ENCODE measurements at regions not wholly inside any gene's neighbourhood (a gene's known extent, or its start where the extent isn't known, plus 50 kb on each side); places are given as distances from the start of the nearest gene placed in this dataset.

DNA sequence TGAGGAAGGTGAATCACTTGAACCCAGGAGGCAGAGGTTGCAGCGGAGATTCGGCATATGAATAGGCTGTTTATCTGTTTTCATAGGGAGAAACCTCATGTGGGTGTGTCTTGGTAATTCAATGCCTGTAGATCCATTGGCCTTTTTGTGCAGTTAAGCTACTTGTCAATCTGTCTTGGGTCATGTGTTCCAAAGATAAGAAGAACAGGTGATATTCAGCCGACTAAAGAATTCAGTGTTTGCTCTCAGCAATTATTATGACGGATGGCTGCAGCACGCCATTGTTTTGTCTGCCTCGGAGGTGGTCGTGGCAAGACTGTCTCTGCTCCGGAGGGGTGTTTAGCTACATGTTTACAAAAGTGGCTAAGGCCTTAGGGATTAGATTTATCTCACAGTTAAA, 573.0 kb upstream of the PCDH9 start:
- no peak for DNase-seq (ENCODE audit: low read depth, low spot score)
- H3K9ac ChIP-seq (ENCODE audit: insufficient read length, low read depth), result no peak overlapping the region
- no peak overlapping the region for H3K4me3 ChIP-seq (ENCODE audit: insufficient read length, low read depth)
- no peaks in the 10 kb centered on the region for H3K4me1 ChIP-seq (ENCODE audit: insufficient read depth, insufficient read length)
- no peaks in the 10 kb centered on the region for H3K9me3 ChIP-seq (ENCODE audit: insufficient read depth, low read length)
- H3K36me3 ChIP-seq (ENCODE audit: insufficient read depth, insufficient read length, low read length), result no peaks in the 10 kb centered on the region
- TF ChIP-seq YY1 (IDR thresholded peaks at IDR 0.05; ENCODE audit: insufficient read depth, insufficient read length) (no peak), ZNF274 (IDR thresholded peaks at IDR 0.05; ENCODE audit: low read depth, low read length) (no peak), SUZ12 (IDR thresholded peaks at IDR 0.05; ENCODE audit: extremely low read depth, insufficient read depth, insufficient read length) (no peak)
- no peaks in the 10 kb centered on the region for H3K27me3 ChIP-seq (ENCODE audit: insufficient read depth, insufficient read length)

DNA sequence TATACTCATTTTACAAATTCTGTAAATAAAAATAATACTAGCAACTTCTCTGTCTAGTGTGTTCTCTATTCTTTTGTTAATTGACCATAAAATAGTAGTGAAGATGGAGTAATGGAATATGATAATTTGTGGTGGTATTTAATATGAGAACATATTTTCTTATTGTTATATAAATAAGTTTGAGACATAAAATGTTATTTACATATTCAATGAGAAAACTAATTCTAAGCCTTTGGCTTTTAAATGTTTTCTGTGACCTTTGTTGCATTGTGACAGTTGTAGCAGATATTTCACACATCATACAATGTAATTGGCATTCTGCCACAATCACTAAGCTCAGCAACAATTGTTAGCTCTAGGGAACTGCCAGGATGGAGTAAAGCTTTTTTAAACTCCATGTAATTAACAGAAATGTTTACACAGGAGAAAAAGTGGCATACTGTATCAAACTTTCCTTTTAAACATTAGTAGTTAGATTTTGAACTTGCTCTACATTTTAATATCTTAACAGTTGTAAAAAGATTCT, 562.1 kb upstream of the PCDH9 start:
- no peak for TF ChIP-seq ZNF274 (IDR thresholded peaks at IDR 0.05; ENCODE audit: low read depth, low read length)
- TF ChIP-seq SUZ12 (IDR thresholded peaks at IDR 0.05; ENCODE audit: extremely low read depth, insufficient read depth, insufficient read length), result no peak
- TF ChIP-seq YY1 (IDR thresholded peaks at IDR 0.05; ENCODE audit: insufficient read depth, insufficient read length), result no peak
- Histone ChIP-seq H3K9ac (ENCODE audit: insufficient read length, low read depth) (no peak overlapping the region), H3K27me3 (ENCODE audit: insufficient read depth, insufficient read length) (no peaks in the 10 kb centered on the region), H3K4me3 (ENCODE audit: insufficient read length, low read depth) (no peak overlapping the region), H3K9me3 (ENCODE audit: insufficient read depth, low read length) (no peaks in the 10 kb centered on the region), H3K36me3 (ENCODE audit: insufficient read depth, insufficient read length, low read length) (no peaks in the 10 kb centered on the region), H3K4me1 (ENCODE audit: insufficient read depth, insufficient read length) (no peaks in the 10 kb centered on the region)
- DNase-seq (ENCODE audit: low read depth, low spot score), result no peak

DNA sequence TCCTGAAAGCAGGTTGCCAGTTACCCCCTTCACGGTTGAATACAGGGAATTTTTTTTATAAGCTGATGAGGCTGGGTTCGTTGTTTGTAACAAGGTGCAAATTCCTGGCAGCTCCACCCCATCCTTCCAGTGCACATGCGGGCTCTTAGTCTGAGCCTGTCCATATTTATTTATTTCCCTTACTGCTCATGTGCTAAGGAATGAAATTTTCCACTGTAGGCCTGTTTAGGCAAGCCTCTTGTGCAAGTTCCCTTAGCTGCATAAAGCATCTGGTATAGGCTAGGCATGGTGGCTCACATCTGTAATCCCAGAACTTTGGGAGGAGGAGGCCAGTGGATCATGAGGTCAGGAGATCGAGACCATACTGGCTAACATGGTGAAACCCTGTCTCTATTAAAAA, 560.9 kb upstream of the PCDH9 start:
- H3K4me3 ChIP-seq (ENCODE audit: insufficient read length, low read depth), result no peak overlapping the region
- TF ChIP-seq ZNF274 (IDR thresholded peaks at IDR 0.05; ENCODE audit: low read depth, low read length), result no peak
- no peak for TF ChIP-seq YY1 (IDR thresholded peaks at IDR 0.05; ENCODE audit: insufficient read depth, insufficient read length)
- no peak for TF ChIP-seq SUZ12 (IDR thresholded peaks at IDR 0.05; ENCODE audit: extremely low read depth, insufficient read depth, insufficient read length)
- H3K4me1 ChIP-seq (ENCODE audit: insufficient read depth, insufficient read length), result no peaks in the 10 kb centered on the region
- H3K36me3 ChIP-seq (ENCODE audit: insufficient read depth, insufficient read length, low read length), result no peaks in the 10 kb centered on the region
- no peak for DNase-seq (ENCODE audit: low read depth, low spot score)
- H3K27me3 ChIP-seq (ENCODE audit: insufficient read depth, insufficient read length), result no peaks in the 10 kb centered on the region
- no peak overlapping the region for H3K9ac ChIP-seq (ENCODE audit: insufficient read length, low read depth)
- no peaks in the 10 kb centered on the region for H3K9me3 ChIP-seq (ENCODE audit: insufficient read depth, low read length)

DNA sequence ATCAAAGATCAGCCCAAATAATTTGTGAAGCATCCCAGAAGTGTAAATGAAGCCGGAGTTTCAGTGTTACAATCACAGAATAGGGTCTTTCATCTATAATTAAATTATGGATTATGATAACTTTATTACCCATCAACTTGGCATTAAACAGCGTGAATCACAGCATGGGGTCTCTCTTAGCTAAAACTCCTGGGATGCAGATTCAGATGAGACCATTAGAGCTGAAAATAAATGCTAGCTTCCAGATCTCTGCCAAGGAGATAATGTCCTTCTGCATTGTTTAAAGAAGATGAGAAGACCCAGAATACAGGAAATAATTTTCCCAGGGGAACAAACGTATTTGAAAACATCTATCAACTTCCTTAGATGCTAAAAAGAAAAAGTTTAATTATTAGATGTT, 546.0 kb upstream of the PCDH9 start:
- no peaks in the 10 kb centered on the region for H3K4me1 ChIP-seq (ENCODE audit: insufficient read depth, insufficient read length)
- DNase-seq (ENCODE audit: low read depth, low spot score), result no peak
- H3K36me3 ChIP-seq (ENCODE audit: insufficient read depth, insufficient read length, low read length), result no peaks in the 10 kb centered on the region
- no peak overlapping the region for H3K9ac ChIP-seq (ENCODE audit: insufficient read length, low read depth)
- H3K9me3 ChIP-seq (ENCODE audit: insufficient read depth, low read length), result no peaks in the 10 kb centered on the region; the same call in 1 of the 2 replicates
- H3K4me3 ChIP-seq (ENCODE audit: insufficient read length, low read depth), result no peak overlapping the region
- no peaks in the 10 kb centered on the region for H3K27me3 ChIP-seq (ENCODE audit: insufficient read depth, insufficient read length)
- no peak for TF ChIP-seq SUZ12 (IDR thresholded peaks at IDR 0.05; ENCODE audit: extremely low read depth, insufficient read depth, insufficient read length)
- TF ChIP-seq ZNF274 (IDR thresholded peaks at IDR 0.05; ENCODE audit: low read depth, low read length), result no peak
- no peak for TF ChIP-seq YY1 (IDR thresholded peaks at IDR 0.05; ENCODE audit: insufficient read depth, insufficient read length)

DNA sequence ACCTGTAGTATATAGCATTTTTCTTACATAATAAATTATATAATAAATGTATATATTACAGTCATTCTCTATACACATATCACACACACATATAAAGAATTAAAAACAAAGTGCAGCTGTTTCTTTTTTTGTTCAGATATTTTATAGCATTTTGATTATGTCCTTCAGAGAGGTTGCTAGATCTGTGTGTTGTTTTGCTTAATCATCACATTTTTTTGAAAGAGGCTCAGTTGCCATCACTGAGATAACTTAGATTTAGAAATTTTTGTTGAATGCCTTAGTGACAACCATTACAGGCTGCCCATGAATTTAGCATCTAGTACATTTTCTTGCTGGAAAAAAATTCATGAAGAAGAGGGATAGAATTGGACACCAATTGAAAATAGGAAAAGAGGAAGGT, 545.2 kb upstream of the PCDH9 start:
- H3K9me3 ChIP-seq (ENCODE audit: insufficient read depth, low read length), result no peaks in the 10 kb centered on the region; the same call in 1 of the 2 replicates
- H3K36me3 ChIP-seq (ENCODE audit: insufficient read depth, insufficient read length, low read length), result no peaks in the 10 kb centered on the region
- no peaks in the 10 kb centered on the region for H3K27me3 ChIP-seq (ENCODE audit: insufficient read depth, insufficient read length)
- H3K9ac ChIP-seq (ENCODE audit: insufficient read length, low read depth), result no peak overlapping the region
- no peak for DNase-seq (ENCODE audit: low read depth, low spot score)
- H3K4me1 ChIP-seq (ENCODE audit: insufficient read depth, insufficient read length), result no peaks in the 10 kb centered on the region
- H3K4me3 ChIP-seq (ENCODE audit: insufficient read length, low read depth), result no peak overlapping the region
- no peak for TF ChIP-seq YY1 (IDR thresholded peaks at IDR 0.05; ENCODE audit: insufficient read depth, insufficient read length)
- TF ChIP-seq ZNF274 (IDR thresholded peaks at IDR 0.05; ENCODE audit: low read depth, low read length), result no peak
- TF ChIP-seq SUZ12 (IDR thresholded peaks at IDR 0.05; ENCODE audit: extremely low read depth, insufficient read depth, insufficient read length), result no peak

DNA sequence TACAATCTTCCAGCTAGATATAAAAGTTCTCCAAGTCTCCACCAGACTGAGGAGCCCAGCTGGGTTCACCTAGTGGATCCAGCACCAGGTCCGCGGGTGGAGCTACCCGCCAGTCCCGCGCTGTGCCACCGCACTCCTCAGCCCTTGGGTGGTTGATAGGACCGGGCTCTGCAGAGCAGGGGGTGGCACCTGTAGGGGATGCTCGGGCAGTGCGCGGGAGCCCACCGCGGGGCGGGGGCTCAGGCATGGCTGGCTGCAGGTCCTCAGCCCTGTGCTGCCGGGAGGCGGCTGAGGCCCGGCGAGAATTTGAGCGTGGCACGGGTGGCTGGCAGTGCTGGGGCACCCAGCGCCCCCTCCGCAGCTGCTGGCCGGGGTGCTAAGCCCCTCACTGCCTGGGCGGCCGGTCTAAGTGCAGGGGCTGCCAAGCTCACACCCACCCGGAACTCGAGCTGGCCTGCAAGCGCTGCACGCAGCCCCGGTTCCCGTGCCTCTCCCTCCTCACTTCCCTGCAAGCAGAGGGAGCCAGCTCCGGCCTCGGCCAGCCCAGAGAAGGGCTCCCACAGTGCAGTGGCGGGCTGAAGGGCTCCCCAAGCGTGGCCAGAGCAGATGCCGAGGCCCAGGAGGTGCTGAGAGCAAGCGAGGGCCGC, 542.8 kb upstream of the PCDH9 start:
- H3K9me3 ChIP-seq (ENCODE audit: insufficient read depth, low read length), result no peaks in the 10 kb centered on the region; the same call in 1 of the 2 replicates
- no peak overlapping the region for H3K4me3 ChIP-seq (ENCODE audit: insufficient read length, low read depth)

DNA sequence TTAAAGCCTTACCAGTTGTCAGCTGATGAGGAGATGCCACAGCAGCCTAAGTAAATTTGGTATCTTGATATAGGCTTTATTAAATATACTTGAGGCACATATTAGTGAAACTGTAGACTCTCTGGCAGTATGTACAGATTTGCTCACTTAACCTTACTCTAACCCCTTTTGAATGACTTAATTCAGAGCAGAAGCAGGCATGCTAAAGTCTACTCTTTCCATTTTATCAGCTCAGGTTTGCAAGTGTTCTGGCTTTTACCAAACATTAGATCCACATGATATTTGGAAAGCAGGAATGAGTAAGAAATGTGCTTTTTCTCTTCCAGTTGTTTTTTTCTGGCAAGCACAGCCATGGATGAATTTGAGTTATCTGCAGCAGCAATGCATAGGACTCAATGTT, 541.0 kb upstream of the PCDH9 start:
- H3K9me3 ChIP-seq (ENCODE audit: insufficient read depth, low read length), result no peaks in the 10 kb centered on the region; the same call in 1 of the 2 replicates
- no peaks in the 10 kb centered on the region for H3K4me1 ChIP-seq (ENCODE audit: insufficient read depth, insufficient read length)
- no peak overlapping the region for H3K9ac ChIP-seq (ENCODE audit: insufficient read length, low read depth)
- no peaks in the 10 kb centered on the region for H3K36me3 ChIP-seq (ENCODE audit: insufficient read depth, insufficient read length, low read length)
- no peak overlapping the region for H3K4me3 ChIP-seq (ENCODE audit: insufficient read length, low read depth)
- TF ChIP-seq SUZ12 (IDR thresholded peaks at IDR 0.05; ENCODE audit: extremely low read depth, insufficient read depth, insufficient read length) (no peak), YY1 (IDR thresholded peaks at IDR 0.05; ENCODE audit: insufficient read depth, insufficient read length) (no peak), ZNF274 (IDR thresholded peaks at IDR 0.05; ENCODE audit: low read depth, low read length) (no peak)
- no peak for DNase-seq (ENCODE audit: low read depth, low spot score)
- H3K27me3 ChIP-seq (ENCODE audit: insufficient read depth, insufficient read length), result no peaks in the 10 kb centered on the region

More for the DNA sequence above, 542.8 kb upstream of the PCDH9 start:
- Histone ChIP-seq H3K9ac (ENCODE audit: insufficient read length, low read depth) (no peak overlapping the region), H3K36me3 (ENCODE audit: insufficient read depth, insufficient read length, low read length) (no peaks in the 10 kb centered on the region), H3K27me3 (ENCODE audit: insufficient read depth, insufficient read length) (no peaks in the 10 kb centered on the region), H3K4me1 (ENCODE audit: insufficient read depth, insufficient read length) (no peaks in the 10 kb centered on the region)
- no peak for DNase-seq (ENCODE audit: low read depth, low spot score)
- no peak for TF ChIP-seq ZNF274 (IDR thresholded peaks at IDR 0.05; ENCODE audit: low read depth, low read length)
